ENCODE measurements at regions not wholly inside any gene's neighbourhood (a gene's known extent, or its start where the extent isn't known, plus 50 kb on each side); places are given as distances from the start of the nearest gene placed in this dataset.

DNA sequence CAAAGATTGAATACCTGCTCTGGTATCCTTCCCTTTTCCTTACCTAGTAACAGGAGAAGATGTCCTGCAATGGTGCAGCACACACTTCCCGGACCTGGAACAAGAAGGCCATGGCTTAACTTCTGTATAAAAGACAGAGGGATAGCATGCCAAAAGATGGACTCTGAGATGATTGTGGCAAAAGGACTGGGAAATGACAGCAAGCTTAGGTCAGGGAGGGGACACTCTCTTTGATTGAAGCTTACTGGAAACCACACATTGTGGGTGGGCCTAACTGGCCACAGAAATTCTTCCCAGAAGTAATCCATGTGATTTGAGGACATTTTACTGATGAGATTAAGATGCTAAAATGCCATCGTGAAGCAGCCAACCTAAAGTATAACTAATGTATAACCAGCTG is 71.0 kb upstream of the OTUD4 start:
- TF ChIP-seq POLR2AphosphoS5 (IDR thresholded peaks at IDR 0.05; ENCODE audit: insufficient read depth, low read depth, low read length): no peak
- no peak for TF ChIP-seq FOS (IDR thresholded peaks at IDR 0.05; ENCODE audit: borderline replicate concordance, insufficient read depth, low read length)
- no peak for TF ChIP-seq EZH2 (IDR thresholded peaks at IDR 0.05; ENCODE audit: borderline replicate concordance, low read depth, low read length, severe bottlenecking)
- TF ChIP-seq, protein P1, sequence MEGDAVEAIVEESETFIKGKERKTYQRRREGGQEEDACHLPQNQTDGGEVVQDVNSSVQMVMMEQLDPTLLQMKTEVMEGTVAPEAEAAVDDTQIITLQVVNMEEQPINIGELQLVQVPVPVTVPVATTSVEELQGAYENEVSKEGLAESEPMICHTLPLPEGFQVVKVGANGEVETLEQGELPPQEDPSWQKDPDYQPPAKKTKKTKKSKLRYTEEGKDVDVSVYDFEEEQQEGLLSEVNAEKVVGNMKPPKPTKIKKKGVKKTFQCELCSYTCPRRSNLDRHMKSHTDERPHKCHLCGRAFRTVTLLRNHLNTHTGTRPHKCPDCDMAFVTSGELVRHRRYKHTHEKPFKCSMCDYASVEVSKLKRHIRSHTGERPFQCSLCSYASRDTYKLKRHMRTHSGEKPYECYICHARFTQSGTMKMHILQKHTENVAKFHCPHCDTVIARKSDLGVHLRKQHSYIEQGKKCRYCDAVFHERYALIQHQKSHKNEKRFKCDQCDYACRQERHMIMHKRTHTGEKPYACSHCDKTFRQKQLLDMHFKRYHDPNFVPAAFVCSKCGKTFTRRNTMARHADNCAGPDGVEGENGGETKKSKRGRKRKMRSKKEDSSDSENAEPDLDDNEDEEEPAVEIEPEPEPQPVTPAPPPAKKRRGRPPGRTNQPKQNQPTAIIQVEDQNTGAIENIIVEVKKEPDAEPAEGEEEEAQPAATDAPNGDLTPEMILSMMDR (IDR thresholded peaks at IDR 0.05; ENCODE audit: extremely low read depth in 1 of 2, insufficient read depth in 1 of 2, low read depth in 1 of 2, low read length in 2 of 2): no peak
- TF ChIP-seq JUN (IDR thresholded peaks at IDR 0.05; ENCODE audit: borderline replicate concordance, insufficient read depth, insufficient read length, low read depth): no peak
- TF ChIP-seq POLR2A (IDR thresholded peaks at IDR 0.05; ENCODE audit: low read depth, low read length): no peak
- no peak for TF ChIP-seq MYC (IDR thresholded peaks at IDR 0.05; ENCODE audit: low read depth, low read length)
- no peak for TF ChIP-seq MAX (IDR thresholded peaks at IDR 0.05; ENCODE audit: insufficient read depth, insufficient read length)

All from endothelial cell of umbilical vein (primary cell).